WTC11 (cell line): ENCODE measurements at regions not wholly inside any gene's neighbourhood (a gene's known extent, or its start where the extent isn't known, plus 50 kb on each side); places are given as distances from the start of the nearest gene placed in this dataset.
"Not testable (repeated sequence)": the region's sequence is repeated elsewhere in the genome, so short reads cannot be mapped to it uniquely, and the experiment has no call there.

ENCODE experiments used
- ATAC-seq: fragments of 200-7000 bp; cut with Tn5 transposase; 2 replicates; pipeline ENCODE4 v1.10.0; 2021; ENCODE audit warnings: mild to moderate bottlenecking, moderate library complexity
- CTCF ChIA-PET: fragments of 300-600 bp; sonication (Branson Sonifier 250); formaldehyde crosslinking; loops from one replicate; lab custom pipeline; 2021; ENCODE audit warnings: antibody characterized with exemption; lab: Charles Lee
- POLR2A ChIA-PET: fragments of 350-600 bp; sonication (Branson Sonifier 250); formaldehyde crosslinking; loops from one replicate; lab custom pipeline; 2021; ENCODE audit warnings: antibody characterized with exemption; lab: Charles Lee
- DNase-seq: peaks from one replicate; pipeline ENCODE4 v3.0.0; 2021; ENCODE audit warnings: low spot score
- H3K27ac Mint-ChIP-seq: 2 replicates; pipeline ENCODE4 v1.8.0; 2021; ENCODE audit warnings: mixed read lengths
- H3K27me3 Mint-ChIP-seq: 2 replicates; pipeline ENCODE4 v1.8.0; 2021; ENCODE audit warnings: low read depth, mild to moderate bottlenecking, moderate library complexity, mixed read lengths
- H3K36me3 Mint-ChIP-seq: 2 replicates; pipeline ENCODE4 v1.8.0; 2021; ENCODE audit warnings: mixed read lengths
- H3K4me1 Mint-ChIP-seq: 2 replicates; pipeline ENCODE4 v1.8.0; 2022; ENCODE audit warnings: mixed read lengths
- H3K4me3 Mint-ChIP-seq: 2 replicates; pipeline ENCODE4 v1.8.0; 2021; ENCODE audit warnings: mild to moderate bottlenecking, moderate library complexity, mixed read lengths
- H3K9me3 Mint-ChIP-seq: 2 replicates; pipeline ENCODE4 v1.8.0; 2021; ENCODE audit warnings: mixed read lengths
- ATF1 ChIP-seq: sonication (generic); formaldehyde crosslinking; IDR thresholded peaks from 2 replicates; pipeline ENCODE4 v1.8.1; 2023; ENCODE audit warnings: mild to moderate bottlenecking, moderate library complexity, missing genetic modification reagents
- CDX4 ChIP-seq: fragments of 250-450 bp; sonication (Bioruptor Pico); IDR thresholded peaks from 2 replicates; pipeline ENCODE4 v1.9.0; 2021; ENCODE audit warnings: moderate library complexity, mild to moderate bottlenecking, inconsistent platforms, borderline replicate concordance
- ERG ChIP-seq: fragments of 250-450 bp; sonication (Bioruptor Pico); IDR thresholded peaks from 2 replicates; pipeline ENCODE4 v1.8.0; 2021; ENCODE audit warnings: mild to moderate bottlenecking
- MXD4 ChIP-seq: fragments of 250-450 bp; sonication (Bioruptor Pico); IDR thresholded peaks from 2 replicates; pipeline ENCODE4 v1.8.0; 2021; ENCODE audit warnings: mild to moderate bottlenecking, moderate library complexity, borderline replicate concordance
- NFYB ChIP-seq: sonication (generic); formaldehyde crosslinking; conservative IDR thresholded peaks from 2 replicates; pipeline ENCODE4 v1.8.0; 2022; ENCODE audit warnings: low read depth, missing genetic modification reagents
- NR2C2 ChIP-seq: sonication (generic); formaldehyde crosslinking; IDR thresholded peaks from 2 replicates; pipeline ENCODE4 v1.8.0; 2022; ENCODE audit warnings: mild to moderate bottlenecking, missing genetic modification reagents
- RELA ChIP-seq: sonication (generic); formaldehyde crosslinking; IDR thresholded peaks from 2 replicates; pipeline ENCODE4 v1.8.1; 2022; ENCODE audit warnings: missing genetic modification reagents, mild to moderate bottlenecking, borderline replicate concordance
- SP1 ChIP-seq: sonication (generic); formaldehyde crosslinking; conservative IDR thresholded peaks from 2 replicates; pipeline ENCODE4 v1.8.1; 2022; ENCODE audit warnings: missing genetic modification reagents
- STAT6 ChIP-seq: sonication (generic); formaldehyde crosslinking; conservative IDR thresholded peaks from 2 replicates; pipeline ENCODE4 v1.8.1; 2023; ENCODE audit warnings: mild to moderate bottlenecking, low read depth, missing genetic modification reagents, moderate library complexity
- TCF7 ChIP-seq: sonication (generic); formaldehyde crosslinking; IDR thresholded peaks from 2 replicates; pipeline ENCODE4 v1.8.0; 2022; ENCODE audit warnings: mild to moderate bottlenecking, low read depth, missing genetic modification reagents, moderate library complexity
- ZNF219 ChIP-seq: sonication (generic); formaldehyde crosslinking; IDR thresholded peaks from 2 replicates; pipeline ENCODE4 v1.8.0; 2023; ENCODE audit warnings: missing genetic modification reagents, mild to moderate bottlenecking, borderline replicate concordance
- ZNF416 ChIP-seq: fragments of 250-450 bp; sonication (Bioruptor Pico); IDR thresholded peaks from 2 replicates; pipeline ENCODE4 v1.9.0; 2021; ENCODE audit warnings: mild to moderate bottlenecking, inconsistent platforms
- ZNF532 ChIP-seq: fragments of 250-450 bp; sonication (Bioruptor Pico); IDR thresholded peaks from 2 replicates; pipeline ENCODE4 v1.9.0; 2021; ENCODE audit warnings: mild to moderate bottlenecking, borderline replicate concordance

- no peak overlapping the region for H3K4me3 Mint-ChIP-seq
- peaks cover 15% of the 10 kb centered on the region for H3K36me3 Mint-ChIP-seq
- CTCF ChIA-PET, result interaction anchor here (1.7 kb wide), 1 partner anchor 11 kb away, joined by 6 read pairs; no protein-coding TSS in a partner anchor
- no peaks in the 10 kb centered on the region; the same call in 1 of the 2 replicates for H3K27me3 Mint-ChIP-seq
- POLR2A ChIA-PET, result no interaction called here
- H3K9me3 Mint-ChIP-seq, result peaks cover 24% of the 10 kb centered on the region
- ATAC-seq, result no peak
- no peak for TF ChIP-seq ZNF532 (CRISPR knock-in tag)
- TF ChIP-seq STAT6 (CRISPR knock-in tag), result no peak
- no peak for TF ChIP-seq CDX4 (CRISPR knock-in tag)
- TF ChIP-seq ATF1 (CRISPR knock-in tag), result no peak
- TF ChIP-seq TCF7 (CRISPR knock-in tag), result no peak
- TF ChIP-seq SP1 (CRISPR knock-in tag), result no peak
- no peak for TF ChIP-seq ERG (CRISPR knock-in tag)
- no peak for TF ChIP-seq RELA (CRISPR knock-in tag)
- no peak for TF ChIP-seq ZNF219 (CRISPR knock-in tag)
- TF ChIP-seq ZNF416, result no peak
- H3K4me1 Mint-ChIP-seq, result peaks cover 18% of the 10 kb centered on the region
- DNase-seq, result no peak
- no peak overlapping the region for H3K27ac Mint-ChIP-seq
These were observed 59.4 kb upstream of the H2AZ1 start for GRCh38 chr4:100009490-100009889.

DNA sequence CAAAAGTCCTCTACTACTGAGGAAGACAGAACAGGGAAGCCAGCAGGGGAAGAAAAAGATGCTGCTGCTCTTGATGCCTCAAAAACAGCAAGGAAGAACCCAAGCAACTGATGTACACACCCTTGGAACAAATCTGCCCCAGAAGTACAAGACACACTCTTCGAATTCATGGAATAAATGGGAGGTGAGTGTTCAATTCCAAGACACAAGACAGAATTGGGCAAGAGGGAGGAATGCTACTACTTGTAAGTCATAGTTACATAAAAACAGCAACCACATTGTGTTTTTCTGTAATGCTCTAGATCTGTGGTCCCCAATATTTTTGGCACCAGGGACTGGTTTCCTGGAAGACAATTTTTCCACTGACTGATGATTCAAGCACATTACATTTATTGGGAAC is 58.0 kb upstream of the H2AZ1 start:
- Mint-ChIP-seq H3K36me3 (peaks cover 15% of the 10 kb centered on the region), H3K4me1 (peaks cover 18% of the 10 kb centered on the region), H3K27ac (no peak overlapping the region), H3K9me3 (peaks cover 24% of the 10 kb centered on the region), H3K27me3 (no peaks in the 10 kb centered on the region; the same call in 1 of the 2 replicates), H3K4me3 (no peak overlapping the region)
- ChIA-PET POLR2A (no interaction called here), CTCF (interaction anchor here (1.1 to 1.4 kb wide), 2 partner anchors 10 to 85 kb away, joined by 3 to 6 read pairs; no protein-coding TSS in a partner anchor)
- ATAC-seq (no peak), DNase-seq (no peak)
- TF ChIP-seq NFYB (CRISPR knock-in tag) (no peak), TCF7 (CRISPR knock-in tag) (no peak), NR2C2 (CRISPR knock-in tag) (no peak), MXD4 (CRISPR knock-in tag) (no peak)

GRCh38 chr4:100006161-100006560 is 56.1 kb upstream of the H2AZ1 start:
- Mint-ChIP-seq H3K36me3 (peaks cover 15% of the 10 kb centered on the region), H3K4me1 (peaks cover 18% of the 10 kb centered on the region), H3K9me3 (peaks cover 24% of the 10 kb centered on the region), H3K27ac (peak overlapping the region; percentile 36; the same call in 1 of the 2 replicates), H3K4me3 (peak overlapping the region; percentile 34)
- H3K27me3 Mint-ChIP-seq, ATAC-seq, POLR2A ChIA-PET, DNase-seq: not testable (repeated sequence)
- CTCF ChIA-PET, result interaction anchor here (1.1 to 1.2 kb wide), 2 partner anchors 8 to 90 kb away, joined by 3 read pairs; no protein-coding TSS in a partner anchor
